NAMALWA (cell line): ENCODE measurements at regions not wholly inside any gene's neighbourhood (a gene's known extent, or its start where the extent isn't known, plus 50 kb on each side); places are given as distances from the start of the nearest gene placed in this dataset.
"Not testable (repeated sequence)": the region's sequence is repeated elsewhere in the genome, so short reads cannot be mapped to it uniquely, and the experiment has no call there.

Experiments used
- DNase-seq: peaks from one replicate; pipeline ENCODE4 v3.0.0-alpha.2; 2015; ENCODE audit warnings: low spot score

GRCh38 chr3:26280517-26280916 is 342.1 kb upstream of the LRRC3B start:
- DNase-seq, result peak; percentile 4

DNA sequence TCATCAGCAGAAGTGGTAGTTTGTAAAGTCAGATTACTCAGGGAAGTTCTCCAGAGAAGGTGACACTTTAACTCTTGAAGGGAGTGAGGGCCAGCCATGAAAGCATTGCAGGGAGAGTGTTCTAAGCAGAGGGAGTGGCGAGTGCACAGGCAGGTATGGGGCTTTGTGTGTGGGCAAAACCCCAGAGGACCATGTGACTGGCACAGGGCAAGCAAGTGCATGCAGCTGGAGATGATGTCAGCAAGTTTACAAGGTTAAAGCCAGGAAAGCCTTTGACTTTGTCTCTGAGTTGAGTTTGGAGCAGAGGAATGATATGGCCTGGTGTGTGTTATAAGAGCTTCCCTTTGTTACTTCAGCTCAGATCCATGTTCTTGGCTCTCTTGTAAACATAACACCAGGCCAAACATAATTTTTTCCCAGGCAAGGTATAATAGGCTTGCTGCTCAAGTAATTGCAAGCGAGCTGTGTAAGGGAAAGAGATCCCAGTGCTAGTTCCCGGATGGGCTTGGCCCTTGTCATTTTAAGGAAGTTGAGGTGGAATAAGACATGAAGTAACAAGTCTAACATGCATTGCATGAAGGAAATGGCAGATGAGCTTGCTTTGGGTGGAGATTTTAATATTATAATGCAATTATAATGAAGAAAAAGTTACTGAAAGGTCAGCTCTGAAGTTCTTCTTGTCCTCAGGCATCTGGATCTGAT is 341.1 kb upstream of the LRRC3B start:
- no peak for DNase-seq

GRCh38 chr3:26284503-26284902 is 338.1 kb upstream of the LRRC3B start:
- not testable (repeated sequence) for DNase-seq

DNA sequence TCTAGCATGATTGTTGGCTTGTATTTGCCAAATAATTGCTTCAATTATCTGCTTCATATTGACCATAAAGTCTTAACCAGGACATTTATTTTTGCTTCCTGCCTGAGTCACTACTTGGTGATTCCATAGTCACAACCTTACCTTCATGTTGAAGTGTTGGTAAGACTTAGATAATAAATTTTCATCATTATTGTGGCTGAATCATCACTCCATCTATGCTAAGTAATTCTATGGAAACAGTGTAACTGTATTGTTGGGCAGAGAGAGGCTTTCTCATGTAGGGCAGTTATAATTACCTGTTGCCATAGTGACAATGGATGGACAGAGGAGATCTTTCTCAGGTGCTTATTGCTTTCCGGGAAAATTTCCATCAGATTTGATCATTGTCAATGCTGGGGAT is 330.7 kb upstream of the LRRC3B start:
- no peak for DNase-seq

- DNase-seq, result no peak
Measured at GRCh38 chr3:26292780-26293179, 329.8 kb upstream of the LRRC3B start.

GRCh38 chr3:26293329-26293844 is 329.2 kb upstream of the LRRC3B start:
- no peak for DNase-seq

GRCh38 chr3:26307192-26307591 is 315.4 kb upstream of the LRRC3B start:
- DNase-seq, result no peak

DNA sequence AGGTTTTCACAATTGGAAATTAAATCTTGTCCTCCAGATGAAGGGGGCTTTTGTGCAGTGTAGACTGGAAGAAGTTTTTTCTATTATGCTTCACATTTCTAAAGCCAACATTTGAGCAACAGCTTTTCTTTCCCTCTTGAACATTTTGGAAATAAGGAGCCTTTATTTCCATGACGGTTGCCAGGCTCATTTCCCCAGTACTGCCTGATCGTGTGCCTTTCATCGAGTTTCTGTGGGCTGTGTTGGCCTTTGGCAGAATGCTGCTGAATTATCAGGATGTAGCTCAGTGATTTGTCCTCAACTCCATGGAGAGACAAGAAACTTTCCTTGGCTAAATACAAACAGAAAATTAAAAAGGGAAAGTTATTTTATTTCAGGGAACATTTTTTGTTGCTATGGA is 314.8 kb upstream of the LRRC3B start:
- DNase-seq, result no peak

- no peak for DNase-seq
Measured at GRCh38 chr3:26308454-26308853, 314.1 kb upstream of the LRRC3B start.

- not testable (repeated sequence) for DNase-seq
Measured at GRCh38 chr3:26309536-26309935, 313.0 kb upstream of the LRRC3B start.

DNA sequence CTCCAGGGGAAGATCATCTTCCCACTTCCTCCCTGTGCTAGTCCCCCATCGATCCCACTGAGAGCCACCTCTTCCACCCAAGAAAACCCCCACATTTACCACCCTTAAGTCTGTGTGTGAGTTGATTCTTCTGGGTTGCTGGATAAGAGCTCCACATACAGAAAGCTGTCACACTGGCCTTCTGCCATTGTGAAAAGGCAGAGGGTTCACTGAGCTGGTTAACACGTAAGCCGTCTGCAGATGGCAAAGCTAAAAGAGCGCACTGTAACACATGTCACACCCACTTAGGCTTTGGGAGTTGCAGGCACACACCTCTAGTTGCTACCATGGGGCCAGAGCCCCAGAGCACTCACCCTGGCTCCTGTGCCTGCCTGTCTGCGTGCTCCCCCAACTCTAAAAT is 309.8 kb upstream of the LRRC3B start:
- no peak for DNase-seq

- no peak for DNase-seq
Measured at GRCh38 chr3:26316472-26316871, 306.1 kb upstream of the LRRC3B start.

- DNase-seq, result not testable (repeated sequence)
Measured at GRCh38 chr3:26323741-26324140, 298.8 kb upstream of the LRRC3B start.

- DNase-seq, result no peak
Measured at GRCh38 chr3:26340001-26340400, 282.6 kb upstream of the LRRC3B start.

GRCh38 chr3:26343647-26344046 is 278.9 kb upstream of the LRRC3B start:
- DNase-seq, result no peak

DNA sequence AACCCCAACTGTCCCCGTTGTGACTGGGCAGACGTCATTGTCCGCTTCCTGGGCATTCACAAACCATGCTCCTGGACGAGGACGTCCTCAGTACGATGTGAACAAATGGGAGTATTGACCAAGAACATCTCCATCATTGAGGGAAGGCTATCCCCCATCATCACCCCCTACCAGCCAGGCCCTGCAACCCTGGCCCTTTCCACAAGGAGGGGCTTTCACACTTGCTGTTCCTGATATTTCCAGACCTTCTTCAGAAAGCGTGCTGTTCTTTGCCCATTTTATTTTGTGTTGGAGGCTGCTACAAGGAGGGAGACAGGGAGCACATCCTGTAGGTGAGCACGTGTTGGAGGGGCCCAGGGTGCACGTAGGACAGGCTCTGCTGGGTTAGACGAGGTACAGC is 277.0 kb upstream of the LRRC3B start:
- DNase-seq, result no peak

- no peak for DNase-seq
Measured at GRCh38 chr3:26346497-26346896, 276.1 kb upstream of the LRRC3B start.

DNA sequence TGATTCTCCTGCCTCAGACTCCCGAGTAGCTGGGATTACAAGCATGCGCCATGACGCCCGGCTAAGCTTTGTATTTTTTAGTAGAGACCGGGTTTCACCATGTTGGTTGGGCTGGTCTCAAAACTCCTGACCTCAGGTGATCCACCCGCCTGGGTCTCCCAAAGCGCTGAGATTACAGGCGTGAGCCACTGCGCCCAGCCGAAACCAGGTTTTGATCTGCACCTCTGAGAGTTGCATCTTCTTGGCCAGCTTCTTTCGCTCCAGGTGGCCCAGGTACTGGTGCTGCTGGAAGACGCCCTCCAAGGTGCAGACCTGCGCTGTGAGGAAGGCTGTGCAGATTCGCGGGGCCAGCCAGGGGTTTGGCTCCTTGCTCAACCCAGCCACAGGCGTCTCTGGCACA is 275.4 kb upstream of the LRRC3B start:
- DNase-seq, result no peak

- DNase-seq, result no peak
Measured at GRCh38 chr3:26350853-26351252, 271.7 kb upstream of the LRRC3B start.

GRCh38 chr3:26353097-26353496 is 269.5 kb upstream of the LRRC3B start:
- DNase-seq, result no peak

DNA sequence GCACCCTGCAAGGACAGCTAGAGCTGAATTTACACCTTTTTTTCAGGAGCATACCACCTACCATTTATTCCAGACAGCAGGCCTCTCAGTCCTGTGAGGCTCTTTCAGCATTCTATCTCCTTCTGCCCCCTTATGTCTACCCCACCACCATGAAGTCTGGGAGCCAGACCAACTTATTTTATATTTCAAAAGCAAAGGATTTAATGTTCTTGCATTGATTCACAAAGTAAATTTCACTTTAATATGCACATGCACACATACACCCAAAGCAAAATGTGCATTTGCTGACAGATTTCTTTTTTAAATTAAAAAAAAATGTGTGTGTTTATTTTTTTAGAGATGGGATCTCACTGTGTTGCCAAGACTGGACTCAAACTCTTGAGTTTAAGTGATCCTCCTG is 264.2 kb upstream of the LRRC3B start:
- DNase-seq, result no peak

- no peak for DNase-seq
Measured at GRCh38 chr3:26365706-26366105, 256.9 kb upstream of the LRRC3B start.

DNA sequence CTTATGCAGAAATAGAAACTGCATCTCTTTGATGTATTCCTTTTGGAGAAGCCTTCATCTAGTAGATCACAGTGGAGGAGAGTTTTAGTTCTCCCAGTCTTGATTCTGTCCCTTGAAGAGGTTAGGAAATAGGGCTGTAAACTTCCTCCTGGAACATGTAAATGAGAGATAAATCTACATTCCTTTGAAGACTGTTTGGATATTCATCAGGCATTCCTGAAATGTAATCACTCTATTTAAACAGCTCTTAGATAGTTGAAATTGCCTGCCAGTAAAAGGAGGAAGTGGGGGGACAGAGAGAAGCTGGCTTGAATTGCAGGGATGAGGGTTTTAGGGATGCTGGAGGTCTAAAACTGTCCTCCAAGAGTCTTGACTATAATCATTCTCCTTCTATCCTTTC is 254.3 kb upstream of the LRRC3B start:
- DNase-seq, result no peak

DNA sequence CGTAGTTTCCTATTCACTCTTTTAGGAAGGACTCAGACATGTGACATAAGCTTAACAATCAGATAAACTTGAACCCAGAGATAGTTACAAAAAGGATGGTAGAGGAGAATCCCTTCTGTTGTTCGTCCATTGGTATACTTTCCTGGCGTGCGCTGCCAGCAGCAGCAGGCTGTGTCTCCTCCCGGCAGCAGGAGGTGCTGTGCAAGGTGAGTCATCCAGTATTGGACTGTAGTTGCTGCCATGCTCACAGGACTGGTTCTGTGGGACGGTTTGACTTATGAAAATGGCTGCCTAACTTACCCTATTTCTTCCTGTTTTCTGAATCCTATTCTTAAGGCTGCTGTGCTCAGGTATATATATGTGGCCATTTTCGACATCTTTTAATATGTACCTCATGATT is 253.4 kb upstream of the LRRC3B start:
- DNase-seq, result no peak
